ENCODE measurements at regions not wholly inside any gene's neighbourhood (a gene's known extent, or its start where the extent isn't known, plus 50 kb on each side); places are given as distances from the start of the nearest gene placed in this dataset.

DNA sequence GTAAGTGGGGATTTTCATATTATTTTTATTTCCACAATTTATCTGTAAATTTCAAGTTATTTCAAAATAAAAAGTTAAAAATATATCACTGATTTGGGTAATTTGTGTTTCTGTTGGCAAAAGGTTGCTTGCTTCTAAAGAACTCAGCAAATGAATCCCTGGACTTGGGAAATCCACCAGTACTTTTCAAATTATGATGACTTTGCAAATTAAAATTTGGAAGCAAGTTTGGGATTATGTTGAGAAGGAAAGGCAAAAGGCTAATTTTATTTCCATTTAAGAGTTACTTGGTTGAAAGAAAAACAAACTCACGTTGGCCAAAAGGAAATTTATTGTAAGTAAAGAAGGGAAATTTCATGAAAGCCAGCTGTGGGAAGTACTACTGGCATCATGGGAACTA is 220.3 kb downstream of the MAP2K6 start:
- ChIA-PET POLR2A (no interaction called here), CTCF (ENCODE audit: low intra/inter-chr PET ratio, low total read pairs) (no interaction called here)
- DNase-seq (ENCODE audit: low spot score): no peak
- no peaks in the 10 kb centered on the region for H3K36me3 ChIP-seq (replicated peaks in 1 of 2; ENCODE audit: control insufficient read depth in 1 of 2, insufficient read depth in 2 of 2, low read length in 2 of 2)
- no peak for FAIRE-seq
- no peak for ATAC-seq
- H3K4me1 ChIP-seq (ENCODE audit: insufficient read depth, low read length): no peaks in the 10 kb centered on the region
- WGBS (ENCODE audit: low lambda C conversion rate): 0% methylated on average over 1 of the region's 1 CpG
- no peak overlapping the region for H2AFZ ChIP-seq (ENCODE audit: low read length)
- BruUV-seq (replicated peaks): no TSS peak
- H3K79me2 ChIP-seq (ENCODE audit: insufficient read depth, low read length): no peaks in the 10 kb centered on the region
- H3K27ac ChIP-seq (ENCODE audit: extremely low read length, insufficient read depth, low read length): no peak overlapping the region
- H3K4me3 ChIP-seq (replicated peaks in 1 of 3; ENCODE audit: insufficient read depth in 1 of 3, low read depth in 2 of 3, low read length in 3 of 3): no peak overlapping the region
- no peak overlapping the region for H3K9ac ChIP-seq (ENCODE audit: insufficient read depth, low read depth, low read length)
- 0 out of 2 replicates have a peak, but pooled peaks cover 2% of the 10 kb centered on the region for H3K9me3 ChIP-seq (ENCODE audit: low read length)
- TF ChIP-seq MAFF (IDR thresholded peaks at IDR 0.05; ENCODE audit: low read depth, low read length) (peak; percentile 97), ZNF101 (CRISPR knock-in tag; IDR thresholded peaks at IDR 0.05; ENCODE audit: borderline replicate concordance, low read depth) (no peak), ZNF790 (CRISPR knock-in tag; IDR thresholded peaks at IDR 0.05; ENCODE audit: borderline replicate concordance) (no peak), MAFK (conservative IDR thresholded peaks at IDR 0.05 in 1 of 2, IDR thresholded peaks at IDR 0.05 in 1 of 2; ENCODE audit: low read length in 2 of 2) (peak; percentile 98)
- H4K20me1 ChIP-seq (ENCODE audit: insufficient read depth, low read length): no peaks in the 10 kb centered on the region
- in situ Hi-C loops (cut with HindIII; ENCODE audit: extremely low pct_ligation_motif_present, low pct_unique_long_range_greater_than_20kb): no loop called here
- no peaks in the 10 kb centered on the region for H3K27me3 ChIP-seq (ENCODE audit: control insufficient read depth in 1 of 2, insufficient read depth in 2 of 2, low read length in 2 of 2)
- intact Hi-C loops (cut with micrococcal nuclease; ENCODE audit: unreplicated experiment): no loop called here
- H3K4me2 ChIP-seq (ENCODE audit: low read depth, low read length): no peak overlapping the region

DNA sequence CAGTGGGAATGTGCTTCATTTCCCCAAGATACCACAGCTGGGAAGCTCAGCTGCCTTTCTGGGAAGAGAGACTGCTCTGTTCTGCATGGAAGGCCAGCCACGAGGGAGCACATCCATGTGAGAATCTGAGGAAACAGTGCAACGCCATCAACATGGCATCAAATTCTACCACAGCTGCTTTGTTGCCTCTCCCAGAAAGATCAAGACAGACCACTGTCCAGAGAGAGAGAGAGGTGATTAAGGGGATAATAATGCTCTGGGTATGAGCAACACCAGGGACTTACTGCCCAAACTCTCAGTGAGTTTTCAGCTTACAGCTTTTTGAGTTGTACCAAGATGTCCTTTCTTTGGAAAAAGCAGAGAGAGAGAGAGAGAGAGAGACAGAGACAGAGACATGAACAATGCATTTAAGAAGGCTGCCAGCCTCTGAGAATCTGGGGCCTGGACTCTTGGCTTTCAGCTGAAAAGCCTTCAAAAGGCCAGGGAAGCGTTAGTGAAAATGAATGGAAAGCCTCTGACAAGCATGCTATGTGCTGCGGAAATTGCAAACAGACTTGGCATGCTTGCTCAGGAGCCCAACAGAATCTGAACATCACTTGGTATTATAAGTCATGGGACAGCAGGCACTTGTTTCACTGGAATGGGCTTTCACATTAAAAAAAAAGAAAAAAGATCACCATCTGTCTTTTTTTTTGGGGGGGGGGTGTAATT is 223.1 kb downstream of the MAP2K6 start:
- TF ChIP-seq CCAR2 (optimal IDR thresholded peaks at IDR 0.05; ENCODE audit: low read depth, low read length) (no peak), RAD21 (CRISPR knock-in tag; IDR thresholded peaks at IDR 0.05) (no peak), LCORL (IDR thresholded peaks at IDR 0.05) (no peak), LCORL (CRISPR knock-in tag; IDR thresholded peaks at IDR 0.05) (no peak), ZBTB21 (CRISPR knock-in tag; IDR thresholded peaks at IDR 0.05) (no peak)
- ChIA-PET CTCF (ENCODE audit: low intra/inter-chr PET ratio, low total read pairs) (no interaction called here), POLR2A (no interaction called here)
- intact Hi-C loops (cut with micrococcal nuclease; ENCODE audit: unreplicated experiment) (no loop called here), in situ Hi-C loops (cut with HindIII; ENCODE audit: extremely low pct_ligation_motif_present, low pct_unique_long_range_greater_than_20kb) (no loop called here)
- no peak overlapping the region for H3K4me3 ChIP-seq (replicated peaks in 1 of 3; ENCODE audit: insufficient read depth in 1 of 3, low read depth in 2 of 3, low read length in 3 of 3)
- H4K20me1 ChIP-seq (ENCODE audit: insufficient read depth, low read length): no peaks in the 10 kb centered on the region
- no peaks in the 10 kb centered on the region for H3K4me1 ChIP-seq (ENCODE audit: insufficient read depth, low read length)
- no peak overlapping the region for H2AFZ ChIP-seq (ENCODE audit: low read length)
- DNase-seq (ENCODE audit: low spot score) (no peak), FAIRE-seq (no peak), ATAC-seq (no peak)
- 23% methylated on average over 4 of the region's 4 CpGs for WGBS (ENCODE audit: low lambda C conversion rate)
- no peaks in the 10 kb centered on the region for H3K79me2 ChIP-seq (ENCODE audit: insufficient read depth, low read length)
- H3K27me3 ChIP-seq (ENCODE audit: control insufficient read depth in 1 of 2, insufficient read depth in 2 of 2, low read length in 2 of 2): no peaks in the 10 kb centered on the region
- H3K27ac ChIP-seq (ENCODE audit: extremely low read length, insufficient read depth, low read length): no peak overlapping the region
- H3K9me3 ChIP-seq (ENCODE audit: low read length): 0 out of 2 replicates have a peak, but pooled peaks cover 5% of the 10 kb centered on the region
- no peaks in the 10 kb centered on the region for H3K36me3 ChIP-seq (replicated peaks in 1 of 2; ENCODE audit: control insufficient read depth in 1 of 2, insufficient read depth in 2 of 2, low read length in 2 of 2)
- H3K9ac ChIP-seq (ENCODE audit: insufficient read depth, low read depth, low read length): no peak overlapping the region
- no peak overlapping the region for H3K4me2 ChIP-seq (ENCODE audit: low read depth, low read length)
- no TSS peak for BruUV-seq (replicated peaks)

All from HepG2 (cell line).